Inferior parietal cortex (tissue), 1 donor: ENCODE measurements at regions not wholly inside any gene's neighbourhood (a gene's known extent, or its start where the extent isn't known, plus 50 kb on each side); places are given as distances from the start of the nearest gene placed in this dataset.
"Not testable (repeated sequence)": the region's sequence is repeated elsewhere in the genome, so short reads cannot be mapped to it uniquely, and the experiment has no call there.

ENCODE experiments used
- DNase-seq: peaks from one replicate; pipeline ENCODE4 v3.0.0-alpha.2; 2016; ENCODE audit errors: extremely low spot score

- DNase-seq = no peak
Measured at GRCh38 chr14:43090380-43090779, 1416.7 kb downstream of the FSCB start.

- no peak for DNase-seq
Measured at GRCh38 chr14:43087666-43088065, 1419.4 kb downstream of the FSCB start.

- no peak for DNase-seq
Measured at GRCh38 chr14:43085819-43086218, 1421.3 kb downstream of the FSCB start.

- DNase-seq = not testable (repeated sequence)
Measured at GRCh38 chr14:43067372-43067771, 1439.7 kb downstream of the FSCB start.

- no peak for DNase-seq
Measured at GRCh38 chr14:43056106-43056505, 1449.4 kb downstream of the LRFN5 start.

- DNase-seq = no peak
Measured at GRCh38 chr14:43052897-43053296, 1446.2 kb downstream of the LRFN5 start.

GRCh38 chr14:43043850-43044249, 1437.2 kb downstream of the LRFN5 start:
- no peak for DNase-seq

GRCh38 chr14:43042408-43042807, 1435.7 kb downstream of the LRFN5 start:
- no peak for DNase-seq

- DNase-seq = no peak
Measured at GRCh38 chr14:43041976-43042375, 1435.3 kb downstream of the LRFN5 start.

- no peak for DNase-seq
Measured at GRCh38 chr14:43041207-43041606, 1434.5 kb downstream of the LRFN5 start.

GRCh38 chr14:43039881-43040280, 1433.2 kb downstream of the LRFN5 start:
- DNase-seq = no peak

GRCh38 chr14:43031598-43031997, 1424.9 kb downstream of the LRFN5 start:
- no peak for DNase-seq

- no peak for DNase-seq
Measured at GRCh38 chr14:43022094-43022800, 1415.6 kb downstream of the LRFN5 start.

- DNase-seq = no peak
Measured at GRCh38 chr14:43019826-43020225, 1413.2 kb downstream of the LRFN5 start.

- DNase-seq = no peak
Measured at GRCh38 chr14:43014338-43014737, 1407.7 kb downstream of the LRFN5 start.

GRCh38 chr14:43012817-43013216, 1406.1 kb downstream of the LRFN5 start:
- DNase-seq = no peak

- DNase-seq = peak; percentile 14
Measured at GRCh38 chr14:43005807-43006206, 1399.1 kb downstream of the LRFN5 start.

GRCh38 chr14:43003845-43004244, 1397.2 kb downstream of the LRFN5 start:
- DNase-seq = no peak

- DNase-seq = no peak
Measured at GRCh38 chr14:43001731-43002130, 1395.1 kb downstream of the LRFN5 start.

GRCh38 chr14:42994051-42994736, 1387.5 kb downstream of the LRFN5 start:
- no peak for DNase-seq

GRCh38 chr14:42992930-42993329, 1386.3 kb downstream of the LRFN5 start:
- DNase-seq = no peak

- DNase-seq = no peak
Measured at GRCh38 chr14:42980419-42980818, 1373.7 kb downstream of the LRFN5 start.

GRCh38 chr14:42973171-42973570, 1366.5 kb downstream of the LRFN5 start:
- DNase-seq = not testable (repeated sequence)
